IPS-11a (cell line): ENCODE measurements at regions not wholly inside any gene's neighbourhood (a gene's known extent, or its start where the extent isn't known, plus 50 kb on each side); places are given as distances from the start of the nearest gene placed in this dataset.

Source experiments
- H3K4me3 ChIP-seq: one replicate; pipeline ENCODE4 v1.5.1; 2013; ENCODE audit warnings: low read depth, low read length, control low read depth

- no peak overlapping the region for H3K4me3 ChIP-seq
These were observed 1314.1 kb upstream of the C9orf72 start for GRCh38 chr9:28887188-28887884.

GRCh38 chr9:28888806-28889205 lies 1315.5 kb upstream of the C9orf72 start:
- no peak overlapping the region for H3K4me3 ChIP-seq

GRCh38 chr9:28892538-28892937 lies 1319.3 kb upstream of the C9orf72 start:
- no peak overlapping the region for H3K4me3 ChIP-seq

GRCh38 chr9:28899267-28899666 lies 1326.0 kb upstream of the C9orf72 start:
- H3K4me3 ChIP-seq, result no peak overlapping the region

GRCh38 chr9:28899926-28900325 lies 1326.6 kb upstream of the C9orf72 start:
- H3K4me3 ChIP-seq, result no peak overlapping the region

- no peak overlapping the region for H3K4me3 ChIP-seq
These were observed 1327.1 kb upstream of the C9orf72 start for GRCh38 chr9:28900406-28900805.

- no peak overlapping the region for H3K4me3 ChIP-seq
These were observed 1336.2 kb upstream of the C9orf72 start for GRCh38 chr9:28909526-28909925.

GRCh38 chr9:28912621-28913020 lies 1339.3 kb upstream of the C9orf72 start:
- no peak overlapping the region for H3K4me3 ChIP-seq

- no peak overlapping the region for H3K4me3 ChIP-seq
These were observed 1342.1 kb upstream of the C9orf72 start for GRCh38 chr9:28915202-28915930.

- H3K4me3 ChIP-seq, result no peak overlapping the region
These were observed 1343.1 kb upstream of the C9orf72 start for GRCh38 chr9:28916348-28916747.

GRCh38 chr9:28921857-28922500 lies 1348.7 kb upstream of the C9orf72 start:
- H3K4me3 ChIP-seq, result no peak overlapping the region

- no peak overlapping the region for H3K4me3 ChIP-seq
These were observed 1349.6 kb upstream of the C9orf72 start for GRCh38 chr9:28922891-28923290.

- H3K4me3 ChIP-seq, result no peak overlapping the region
These were observed 1350.1 kb upstream of the C9orf72 start for GRCh38 chr9:28923351-28923750.

- H3K4me3 ChIP-seq, result no peak overlapping the region
These were observed 1351.9 kb upstream of the C9orf72 start for GRCh38 chr9:28925157-28925556.

GRCh38 chr9:28926306-28926705 lies 1353.0 kb upstream of the C9orf72 start:
- no peak overlapping the region for H3K4me3 ChIP-seq

- H3K4me3 ChIP-seq, result no peak overlapping the region
These were observed 1354.4 kb upstream of the C9orf72 start for GRCh38 chr9:28927691-28928090.

GRCh38 chr9:28929433-28929832 lies 1356.2 kb upstream of the C9orf72 start:
- H3K4me3 ChIP-seq, result no peak overlapping the region

GRCh38 chr9:28930766-28931165 lies 1357.5 kb upstream of the C9orf72 start:
- no peak overlapping the region for H3K4me3 ChIP-seq

GRCh38 chr9:28934111-28934510 lies 1360.8 kb upstream of the C9orf72 start:
- no peak overlapping the region for H3K4me3 ChIP-seq

- no peak overlapping the region for H3K4me3 ChIP-seq
These were observed 1365.7 kb upstream of the C9orf72 start for GRCh38 chr9:28938981-28939380.

- H3K4me3 ChIP-seq, result no peak overlapping the region
These were observed 1368.6 kb upstream of the C9orf72 start for GRCh38 chr9:28941856-28942255.

- no peak overlapping the region for H3K4me3 ChIP-seq
These were observed 1369.7 kb upstream of the C9orf72 start for GRCh38 chr9:28942941-28943340.
